Fibroblast of peridontal ligament (primary cell): ENCODE measurements at regions not wholly inside any gene's neighbourhood (a gene's known extent, or its start where the extent isn't known, plus 50 kb on each side); places are given as distances from the start of the nearest gene placed in this dataset.
"Not testable (repeated sequence)": the region's sequence is repeated elsewhere in the genome, so short reads cannot be mapped to it uniquely, and the experiment has no call there.

Experiments used
- DNase-seq: peaks from one replicate; pipeline ENCODE4 v3.0.0-alpha.2; 2010; ENCODE audit errors: extremely low read depth

DNA sequence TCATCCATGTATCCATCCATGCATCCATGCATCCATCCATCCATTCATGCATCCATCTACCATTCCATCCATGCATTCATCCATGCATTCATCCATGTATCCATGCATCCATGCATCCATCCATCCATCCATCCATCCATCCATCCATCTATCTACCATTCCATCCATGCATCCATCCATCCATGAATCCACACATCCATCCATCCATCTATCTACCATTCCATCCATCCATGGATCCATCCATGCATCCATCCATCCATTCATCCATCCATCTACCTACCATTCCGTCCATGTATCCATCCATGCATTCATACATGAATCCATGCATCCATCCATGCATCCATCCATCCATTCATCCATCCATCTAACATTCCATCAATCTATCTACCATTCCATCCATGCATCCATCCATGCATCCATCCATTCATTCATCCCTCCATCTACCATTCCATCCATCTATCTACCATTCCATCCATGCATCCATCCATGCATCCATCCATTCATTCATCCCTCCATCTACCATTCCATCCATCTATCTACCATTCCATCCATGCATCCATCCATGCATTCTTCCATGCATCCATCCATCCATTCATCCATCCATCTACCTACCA lies 257.2 kb downstream of the CRLF2 start:
- DNase-seq: not testable (repeated sequence)

DNA sequence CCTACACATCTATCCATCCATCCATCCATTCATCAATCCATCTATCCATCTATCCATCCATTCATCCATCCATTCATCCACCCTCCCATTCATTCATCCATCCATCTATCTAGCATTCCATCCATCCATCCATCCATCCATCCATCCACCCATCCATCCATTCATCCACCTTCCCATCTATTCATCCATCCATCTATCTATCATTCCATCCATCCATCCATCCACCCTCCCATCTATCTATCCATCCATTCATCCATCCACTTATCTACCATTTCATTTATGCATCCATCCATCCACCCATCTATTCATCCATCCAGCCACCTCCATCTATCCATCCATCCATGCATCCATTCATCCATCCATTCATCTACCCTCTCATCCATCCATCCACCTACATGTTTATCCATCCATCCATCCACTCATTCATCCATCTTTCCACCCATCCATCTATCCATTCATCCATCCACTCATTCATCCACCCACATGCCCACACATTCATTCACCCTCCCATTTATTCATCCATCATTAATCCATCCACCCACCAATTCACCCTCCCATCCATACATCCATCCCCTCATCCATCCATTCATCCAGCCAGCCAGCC lies 258.5 kb downstream of the CRLF2 start:
- DNase-seq: no peak

GRCh38 chrX:952816-953215 lies 259.6 kb downstream of the CRLF2 start:
- DNase-seq: no peak

GRCh38 chrX:947262-947661 lies 265.2 kb downstream of the CRLF2 start:
- DNase-seq: not testable (repeated sequence)

- DNase-seq: no peak
Observed at GRCh38 chrX:943035-943434, 269.4 kb downstream of the CRLF2 start.

GRCh38 chrX:940691-941090 lies 271.8 kb downstream of the CRLF2 start:
- no peak for DNase-seq

DNA sequence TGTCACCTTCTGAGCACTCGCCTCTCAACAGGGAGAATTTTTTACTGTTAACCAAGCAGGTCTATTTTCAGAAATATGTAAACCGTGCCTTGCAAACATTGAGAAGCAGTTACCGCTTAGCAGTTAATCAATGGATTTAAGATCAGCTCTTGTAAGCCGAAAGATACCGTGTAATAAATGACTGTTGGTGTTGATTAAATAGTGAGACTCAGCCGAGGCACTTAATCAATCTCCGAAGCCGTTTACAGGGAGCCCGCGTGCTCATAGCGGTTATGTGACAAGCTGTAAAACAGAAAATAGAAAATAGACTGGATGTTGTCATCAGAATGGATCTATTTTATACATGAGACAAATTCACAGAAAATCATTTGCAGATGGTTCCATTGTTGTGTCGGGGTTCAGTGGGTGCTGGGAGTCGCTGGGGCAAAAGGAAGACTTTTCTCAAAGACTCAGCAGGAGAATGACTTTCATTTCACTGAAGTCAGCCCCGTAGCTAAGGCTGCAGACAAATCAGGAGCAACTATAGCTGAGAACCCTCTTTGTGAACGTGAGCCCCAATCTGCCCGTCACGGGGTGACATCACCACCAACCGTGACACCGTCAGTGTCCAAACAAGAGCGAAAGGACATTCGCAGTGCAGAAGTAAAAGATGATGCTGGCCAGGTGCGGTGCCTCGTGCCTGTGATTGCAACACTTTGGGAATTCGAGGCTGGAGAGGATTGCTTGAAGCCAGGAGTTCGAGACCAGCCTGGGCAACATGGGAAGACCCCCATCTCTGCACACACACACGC lies 275.3 kb downstream of the CRLF2 start:
- DNase-seq: no peak

GRCh38 chrX:933611-934010 lies 278.8 kb downstream of the CRLF2 start:
- no peak for DNase-seq

GRCh38 chrX:928606-929005 lies 283.8 kb downstream of the CRLF2 start:
- no peak for DNase-seq

DNA sequence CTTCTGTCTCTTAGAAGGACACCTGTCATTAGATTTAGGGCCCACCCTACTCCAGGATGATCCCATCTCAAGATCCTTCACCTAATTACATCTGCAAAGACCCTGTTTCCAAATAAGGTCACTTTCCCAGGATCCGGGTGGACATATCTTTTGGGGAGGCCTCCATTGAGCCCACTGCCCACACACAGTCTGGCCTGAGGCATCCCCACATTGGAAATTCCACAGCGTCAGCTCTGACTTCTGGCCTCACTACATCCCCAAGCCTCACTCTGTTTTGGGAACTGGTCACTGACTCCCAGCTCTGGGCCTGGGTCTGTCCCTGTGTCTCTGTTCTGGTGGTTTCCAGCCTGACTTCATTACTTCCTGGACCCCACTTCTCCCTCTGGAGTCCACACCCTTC lies 285.5 kb downstream of the CRLF2 start:
- DNase-seq: no peak

GRCh38 chrX:926070-926469 lies 286.4 kb downstream of the CRLF2 start:
- no peak for DNase-seq

- no peak for DNase-seq
Observed at GRCh38 chrX:925652-926061, 286.8 kb downstream of the CRLF2 start.

DNA sequence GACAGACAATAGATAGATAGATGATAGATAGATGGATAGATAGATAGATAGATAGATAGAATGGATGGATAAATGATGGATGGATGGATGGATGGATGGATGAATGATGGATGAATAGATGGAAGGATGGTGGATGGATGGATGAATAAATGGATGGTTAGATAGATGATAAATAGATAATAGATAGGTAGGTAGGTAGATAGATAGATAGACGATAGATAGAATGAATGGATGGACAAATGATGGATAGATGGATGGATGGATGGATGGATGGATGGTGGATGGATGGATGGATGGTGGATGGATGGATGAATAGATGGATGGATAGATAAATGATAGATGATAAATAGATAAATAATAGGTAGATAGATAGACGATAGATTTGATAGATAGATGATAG lies 287.4 kb downstream of the CRLF2 start:
- DNase-seq: no peak

DNA sequence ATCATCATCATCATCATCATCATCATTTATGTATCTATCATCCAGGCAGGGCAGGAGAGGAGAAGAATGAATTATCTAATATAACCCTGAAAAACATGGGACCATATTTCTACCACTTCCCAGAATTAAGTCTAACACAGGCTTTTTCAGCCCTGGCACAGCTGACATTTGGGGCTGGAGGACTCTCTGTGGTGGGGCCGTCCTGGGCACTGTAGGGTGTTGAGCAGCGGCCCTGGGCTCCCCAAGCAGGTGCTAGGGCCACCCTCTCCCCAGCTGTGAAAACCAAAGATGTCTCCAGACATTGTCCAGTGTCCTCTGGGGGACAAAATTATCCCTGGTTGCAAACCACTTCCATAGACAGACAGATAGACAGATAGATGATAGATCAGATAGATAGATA lies 288.4 kb downstream of the CRLF2 start:
- DNase-seq: no peak

DNA sequence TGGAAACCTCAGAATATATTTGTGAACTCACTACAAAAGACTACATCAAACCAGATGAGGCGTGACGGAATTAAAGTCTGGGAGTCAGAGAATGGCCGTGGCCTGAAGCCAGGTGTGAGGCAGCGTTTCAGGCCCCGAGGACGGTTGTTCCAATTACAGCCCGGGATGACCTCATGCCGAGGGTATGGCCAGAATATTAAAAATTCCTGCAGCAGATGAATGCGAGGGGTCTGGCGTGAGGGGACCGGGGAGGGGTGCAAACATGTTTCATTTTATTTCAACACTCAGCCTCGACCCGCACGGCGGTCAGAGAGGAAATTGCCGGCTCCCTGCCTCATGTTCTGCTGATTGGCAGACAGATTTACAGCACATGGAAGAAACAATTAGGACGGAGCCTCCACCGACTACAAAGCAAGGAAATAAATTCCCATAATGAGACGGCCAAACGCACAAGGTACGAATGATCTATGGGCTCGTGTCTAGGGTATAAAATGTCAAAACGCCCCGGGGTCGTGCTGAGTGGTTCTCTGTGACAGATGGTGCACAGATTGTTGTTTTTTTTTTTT lies 289.7 kb downstream of the SHOX start:
- peak; percentile 59 for DNase-seq

- peak; percentile 45 for DNase-seq
Observed at GRCh38 chrX:916230-916599, 285.6 kb downstream of the SHOX start.

DNA sequence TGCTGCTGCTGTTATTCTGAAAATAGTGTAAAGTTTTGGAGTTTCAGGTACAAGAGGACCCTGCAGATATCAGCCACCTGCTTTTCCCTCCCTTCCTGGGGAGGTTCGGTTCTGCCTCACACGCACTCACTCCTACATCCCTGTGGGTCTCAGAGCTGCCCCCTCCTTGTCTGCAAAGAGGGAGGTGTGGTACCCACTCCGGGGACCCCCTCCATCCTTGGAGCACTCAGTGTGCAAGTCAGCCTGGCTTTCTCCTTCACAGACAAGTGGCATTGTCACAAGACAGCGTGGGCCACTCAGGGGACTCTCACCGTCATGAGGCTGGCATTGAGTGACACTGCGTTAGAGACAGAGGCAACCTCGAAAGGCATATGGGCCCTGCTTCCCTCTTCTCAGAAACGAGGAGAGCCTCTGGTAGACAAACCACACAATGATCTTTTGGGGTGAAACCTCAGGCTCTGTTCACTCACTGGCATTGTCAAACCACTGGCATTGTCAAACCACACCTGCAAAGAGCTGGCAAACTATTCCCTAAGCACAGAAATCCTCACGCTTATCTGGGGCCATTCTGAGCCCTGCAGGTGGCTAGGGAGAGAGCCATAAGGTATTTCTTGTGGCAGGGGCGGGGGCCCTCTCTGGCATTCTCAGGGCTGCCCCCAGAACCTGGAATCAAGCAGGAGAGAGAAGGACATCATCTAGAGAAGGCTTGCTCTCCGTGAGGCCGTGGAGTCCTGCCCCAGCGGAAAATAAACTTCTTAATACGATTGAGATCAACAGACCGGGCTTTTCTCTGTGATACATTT lies 285.0 kb downstream of the SHOX start:
- no peak for DNase-seq

GRCh38 chrX:914206-914605 lies 283.6 kb downstream of the SHOX start:
- DNase-seq: no peak

GRCh38 chrX:912677-913076 lies 282.1 kb downstream of the SHOX start:
- no peak for DNase-seq

- DNase-seq: not testable (repeated sequence)
Observed at GRCh38 chrX:909068-909467, 278.5 kb downstream of the SHOX start.

GRCh38 chrX:906586-906985 lies 276.0 kb downstream of the SHOX start:
- no peak for DNase-seq
